ENCODE measurements at regions not wholly inside any gene's neighbourhood (a gene's known extent, or its start where the extent isn't known, plus 50 kb on each side); places are given as distances from the start of the nearest gene placed in this dataset.
"Not testable (repeated sequence)": the region's sequence is repeated elsewhere in the genome, so short reads cannot be mapped to it uniquely, and the experiment has no call there.

DNA sequence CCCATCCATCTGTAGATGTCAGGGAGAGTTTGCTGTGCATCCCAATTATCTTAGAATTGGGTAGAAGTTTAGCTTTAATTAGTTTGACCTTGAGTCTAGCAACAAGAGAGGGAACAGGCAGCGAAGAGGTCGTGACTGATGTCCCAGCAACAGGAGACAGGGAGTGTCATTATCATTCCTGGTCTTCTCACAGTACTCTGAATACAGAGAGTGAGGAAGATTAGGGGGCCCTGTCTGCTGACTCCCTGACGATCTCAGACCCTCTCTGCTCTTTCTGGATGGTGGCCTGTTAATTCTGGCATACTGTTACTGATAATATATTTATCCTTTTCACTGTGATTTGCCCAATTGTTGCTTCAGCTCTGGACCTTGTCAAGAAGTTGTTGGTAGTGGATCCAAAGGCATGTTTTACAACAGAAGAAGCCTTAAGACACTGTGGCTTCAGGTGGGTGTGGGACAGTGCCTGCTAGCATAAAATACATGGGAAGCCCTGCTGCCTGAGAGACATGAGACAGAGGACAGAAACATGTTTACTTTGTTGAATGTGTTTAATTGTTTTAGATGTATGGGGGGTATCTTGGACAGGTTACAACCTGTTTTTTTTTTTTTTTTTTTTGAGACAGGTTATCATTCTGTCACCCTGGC, 256.6 kb downstream of the GOLGA6L6 start:
- TF ChIP-seq, protein P1, sequence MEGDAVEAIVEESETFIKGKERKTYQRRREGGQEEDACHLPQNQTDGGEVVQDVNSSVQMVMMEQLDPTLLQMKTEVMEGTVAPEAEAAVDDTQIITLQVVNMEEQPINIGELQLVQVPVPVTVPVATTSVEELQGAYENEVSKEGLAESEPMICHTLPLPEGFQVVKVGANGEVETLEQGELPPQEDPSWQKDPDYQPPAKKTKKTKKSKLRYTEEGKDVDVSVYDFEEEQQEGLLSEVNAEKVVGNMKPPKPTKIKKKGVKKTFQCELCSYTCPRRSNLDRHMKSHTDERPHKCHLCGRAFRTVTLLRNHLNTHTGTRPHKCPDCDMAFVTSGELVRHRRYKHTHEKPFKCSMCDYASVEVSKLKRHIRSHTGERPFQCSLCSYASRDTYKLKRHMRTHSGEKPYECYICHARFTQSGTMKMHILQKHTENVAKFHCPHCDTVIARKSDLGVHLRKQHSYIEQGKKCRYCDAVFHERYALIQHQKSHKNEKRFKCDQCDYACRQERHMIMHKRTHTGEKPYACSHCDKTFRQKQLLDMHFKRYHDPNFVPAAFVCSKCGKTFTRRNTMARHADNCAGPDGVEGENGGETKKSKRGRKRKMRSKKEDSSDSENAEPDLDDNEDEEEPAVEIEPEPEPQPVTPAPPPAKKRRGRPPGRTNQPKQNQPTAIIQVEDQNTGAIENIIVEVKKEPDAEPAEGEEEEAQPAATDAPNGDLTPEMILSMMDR (IDR thresholded peaks at IDR 0.05 in 8 of 11, conservative IDR thresholded peaks at IDR 0.05 in 3 of 11), result not testable (repeated sequence)
- TF ChIP-seq POLR2A, POLR2AphosphoS5 (IDR thresholded peaks at IDR 0.05): not testable (repeated sequence)
